Upper lobe of right lung (tissue), 1 donor: ENCODE measurements at regions not wholly inside any gene's neighbourhood (a gene's known extent, or its start where the extent isn't known, plus 50 kb on each side); places are given as distances from the start of the nearest gene placed in this dataset.

Experiments used
- ATAC-seq: fragments of 200-7000 bp; cut with Tn5 transposase; one replicate; pipeline ENCODE4 v1.9.1; 2020; ENCODE audit warnings: mild to moderate bottlenecking, moderate library complexity
- DNase-seq: peaks from one replicate; pipeline ENCODE4 v3.0.0-alpha.2; 2020
- H3K27ac ChIP-seq: fragments of 200-600 bp; one replicate; pipeline ENCODE4 v1.8.0; 2022
- H3K27me3 ChIP-seq: fragments of 200-600 bp; one replicate; pipeline ENCODE4 v1.8.0; 2022; ENCODE audit warnings: mild to moderate bottlenecking
- H3K36me3 ChIP-seq: fragments of 200-600 bp; one replicate; pipeline ENCODE4 v1.8.0; 2022
- H3K4me1 ChIP-seq: fragments of 200-600 bp; one replicate; pipeline ENCODE4 v1.8.0; 2022
- H3K4me3 ChIP-seq: fragments of 200-600 bp; one replicate; pipeline ENCODE4 v1.8.0; 2022; ENCODE audit warnings: mild to moderate bottlenecking
- H3K9me3 ChIP-seq: fragments of 200-600 bp; one replicate; pipeline ENCODE4 v1.8.0; 2022
- intact Hi-C: fragments of 100-400 bp; cut with DNase I; formaldehyde crosslinking; loops from one replicate; pipeline ENCODE4 v1.11.0; 2022
- TF ChIP-seq, protein P1 (sequence below): fragments of 200-600 bp; IDR thresholded peaks from one replicate; pipeline ENCODE4 v1.8.0; 2022; ENCODE audit warnings: antibody characterized with exemption
- donor health status: DM: no; HTN: yes; CAD: no; lungs with severe emphysema.

DNA sequence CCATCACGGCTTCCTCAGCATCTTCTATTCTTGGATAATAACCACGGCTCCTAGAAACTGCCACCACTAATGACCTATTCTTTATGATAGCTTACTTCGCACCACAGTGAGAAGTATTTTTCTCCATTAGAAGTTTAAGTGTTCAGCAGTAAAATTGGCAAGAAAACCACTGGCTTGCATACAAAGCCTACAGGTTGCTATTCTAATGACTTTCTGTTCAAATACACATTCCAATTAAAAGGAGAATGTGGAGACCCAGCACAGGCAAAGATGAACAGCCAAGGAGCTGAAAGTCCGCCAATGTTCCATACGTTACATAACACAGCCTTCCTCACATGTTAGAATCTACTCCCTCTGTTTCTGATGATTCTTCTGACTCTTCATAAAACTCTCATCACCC, 875.0 kb upstream of the PRKX start:
- no peak for DNase-seq
- Histone ChIP-seq H3K27ac (no peak overlapping the region), H3K9me3 (no peaks in the 10 kb centered on the region), H3K27me3 (no peaks in the 10 kb centered on the region), H3K36me3 (no peaks in the 10 kb centered on the region), H3K4me1 (no peaks in the 10 kb centered on the region), H3K4me3 (no peak overlapping the region)
- ATAC-seq: no peak
- TF ChIP-seq, protein P1, sequence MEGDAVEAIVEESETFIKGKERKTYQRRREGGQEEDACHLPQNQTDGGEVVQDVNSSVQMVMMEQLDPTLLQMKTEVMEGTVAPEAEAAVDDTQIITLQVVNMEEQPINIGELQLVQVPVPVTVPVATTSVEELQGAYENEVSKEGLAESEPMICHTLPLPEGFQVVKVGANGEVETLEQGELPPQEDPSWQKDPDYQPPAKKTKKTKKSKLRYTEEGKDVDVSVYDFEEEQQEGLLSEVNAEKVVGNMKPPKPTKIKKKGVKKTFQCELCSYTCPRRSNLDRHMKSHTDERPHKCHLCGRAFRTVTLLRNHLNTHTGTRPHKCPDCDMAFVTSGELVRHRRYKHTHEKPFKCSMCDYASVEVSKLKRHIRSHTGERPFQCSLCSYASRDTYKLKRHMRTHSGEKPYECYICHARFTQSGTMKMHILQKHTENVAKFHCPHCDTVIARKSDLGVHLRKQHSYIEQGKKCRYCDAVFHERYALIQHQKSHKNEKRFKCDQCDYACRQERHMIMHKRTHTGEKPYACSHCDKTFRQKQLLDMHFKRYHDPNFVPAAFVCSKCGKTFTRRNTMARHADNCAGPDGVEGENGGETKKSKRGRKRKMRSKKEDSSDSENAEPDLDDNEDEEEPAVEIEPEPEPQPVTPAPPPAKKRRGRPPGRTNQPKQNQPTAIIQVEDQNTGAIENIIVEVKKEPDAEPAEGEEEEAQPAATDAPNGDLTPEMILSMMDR: no peak
- intact Hi-C loops: no loop called here

DNA sequence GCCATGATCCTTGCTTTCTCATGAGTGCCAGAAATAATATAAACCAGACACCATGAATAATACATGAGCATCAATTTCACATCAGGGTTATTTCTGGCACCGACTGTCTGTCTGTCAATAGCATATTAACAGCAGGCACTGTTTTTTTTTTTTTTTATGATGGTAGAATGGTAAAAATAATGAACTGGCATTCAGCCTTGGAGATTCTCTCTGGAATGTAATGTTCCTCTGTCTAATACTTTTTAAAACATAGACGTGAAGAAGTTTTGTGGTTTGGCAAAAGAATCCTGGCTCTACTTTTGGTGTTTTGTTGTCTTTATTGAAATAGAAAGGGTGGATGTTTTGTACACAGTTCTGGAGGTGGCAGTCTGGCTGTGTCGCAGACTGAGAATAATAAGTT, 874.6 kb upstream of the PRKX start:
- DNase-seq: no peak
- intact Hi-C loops: no loop called here
- Histone ChIP-seq H3K27ac (no peak overlapping the region), H3K27me3 (no peaks in the 10 kb centered on the region), H3K36me3 (no peaks in the 10 kb centered on the region), H3K4me1 (no peaks in the 10 kb centered on the region), H3K4me3 (no peak overlapping the region), H3K9me3 (no peaks in the 10 kb centered on the region)
- no peak for ATAC-seq
- TF ChIP-seq, protein P1: no peak

DNA sequence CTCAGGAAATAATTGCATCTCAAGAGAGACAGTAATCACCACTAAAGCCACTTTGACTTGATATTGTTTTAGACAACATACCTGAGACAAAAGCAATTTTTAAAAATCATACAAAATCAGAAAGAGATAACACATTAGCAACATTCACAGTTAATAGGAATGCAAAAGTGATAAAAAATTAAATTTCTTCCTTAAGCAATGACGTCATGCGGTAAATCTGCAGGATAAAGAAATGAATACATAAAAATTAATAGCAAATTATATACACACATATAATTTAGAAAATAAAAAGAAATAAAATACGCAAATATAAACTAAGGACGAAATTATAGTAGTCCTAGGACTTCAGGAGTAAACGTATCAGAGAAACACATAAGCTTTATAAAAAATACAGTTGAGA, 866.5 kb upstream of the PRKX start:
- Histone ChIP-seq H3K4me3 (no peak overlapping the region), H3K27me3 (no peaks in the 10 kb centered on the region), H3K4me1 (no peaks in the 10 kb centered on the region), H3K36me3 (no peaks in the 10 kb centered on the region), H3K27ac (no peak overlapping the region), H3K9me3 (no peaks in the 10 kb centered on the region)
- TF ChIP-seq, protein P1: no peak
- DNase-seq (no peak), ATAC-seq (no peak)
- intact Hi-C loops: no loop called here

DNA sequence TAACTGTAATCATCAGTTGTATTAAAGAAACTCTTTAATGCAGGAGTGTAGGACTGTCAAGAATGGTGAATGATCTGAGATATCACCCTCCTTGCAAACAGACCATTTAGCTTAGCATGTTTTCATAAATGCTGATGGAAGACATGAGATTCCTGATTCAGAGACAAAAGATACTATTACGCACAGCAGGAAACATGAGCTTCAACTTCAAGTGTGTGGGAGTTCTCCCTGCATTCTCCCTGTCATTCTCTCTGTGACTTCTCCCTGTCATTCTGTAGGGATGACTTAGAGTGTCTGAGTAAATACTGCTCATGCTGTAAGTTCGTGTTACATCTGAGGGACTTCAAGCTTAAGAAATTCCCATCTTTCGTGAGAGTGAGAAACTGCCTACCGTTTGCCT, 866.0 kb upstream of the PRKX start:
- Histone ChIP-seq H3K27me3 (no peaks in the 10 kb centered on the region), H3K27ac (no peak overlapping the region), H3K36me3 (no peaks in the 10 kb centered on the region), H3K4me1 (no peaks in the 10 kb centered on the region), H3K9me3 (no peaks in the 10 kb centered on the region), H3K4me3 (no peak overlapping the region)
- ATAC-seq (no peak), DNase-seq (no peak)
- TF ChIP-seq, protein P1: no peak
- intact Hi-C loops: no loop called here

DNA sequence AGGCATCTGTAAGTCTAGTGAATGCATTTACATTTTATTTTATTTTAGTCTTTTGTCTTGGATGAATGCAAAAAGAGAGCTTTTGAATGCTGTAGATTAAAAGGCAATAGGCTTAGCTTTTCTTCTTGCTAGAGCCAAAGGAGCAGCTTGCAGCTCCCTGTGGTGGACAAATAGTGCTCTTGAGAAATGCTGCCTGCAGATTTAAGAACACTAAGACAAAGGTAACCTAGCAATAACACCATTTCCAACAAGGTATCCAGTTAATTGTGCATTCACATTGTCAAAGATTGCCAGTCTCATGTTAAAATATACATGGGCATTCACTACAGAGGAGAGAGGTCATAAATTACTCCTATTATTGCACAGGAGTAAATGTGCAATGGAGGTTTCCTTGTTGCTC, 859.2 kb upstream of the PRKX start:
- TF ChIP-seq, protein P1: no peak
- intact Hi-C loops: no loop called here
- Histone ChIP-seq H3K4me3 (no peak overlapping the region), H3K9me3 (no peaks in the 10 kb centered on the region), H3K36me3 (no peaks in the 10 kb centered on the region), H3K27me3 (no peaks in the 10 kb centered on the region), H3K4me1 (no peaks in the 10 kb centered on the region), H3K27ac (no peak overlapping the region)
- DNase-seq (no peak), ATAC-seq (no peak)

DNA sequence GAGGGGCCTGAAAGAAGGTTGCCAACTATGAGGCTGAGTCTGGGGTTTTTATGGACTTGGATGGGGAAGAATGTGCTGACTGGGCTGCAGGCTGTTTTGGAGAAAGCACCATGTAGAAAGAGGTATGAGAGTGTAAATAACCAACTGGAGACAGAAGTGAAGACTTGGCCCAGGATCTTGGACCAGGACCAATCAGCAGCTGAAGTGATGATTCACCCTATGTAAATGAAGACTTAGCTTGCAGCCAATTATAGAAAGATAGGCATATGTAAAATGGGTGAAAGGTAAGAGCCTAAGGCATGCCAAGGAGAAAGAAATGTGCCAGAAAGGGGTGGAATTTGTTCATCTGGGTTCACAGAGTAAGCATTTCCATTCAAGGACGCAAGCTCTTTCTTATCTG, 856.7 kb upstream of the PRKX start:
- Histone ChIP-seq H3K9me3 (no peaks in the 10 kb centered on the region), H3K4me3 (no peak overlapping the region), H3K4me1 (no peaks in the 10 kb centered on the region), H3K27ac (no peak overlapping the region), H3K36me3 (no peaks in the 10 kb centered on the region), H3K27me3 (no peaks in the 10 kb centered on the region)
- no peak for ATAC-seq
- TF ChIP-seq, protein P1: no peak
- intact Hi-C loops: no loop called here
- DNase-seq: no peak
